T-helper 22 cell (primary cell): ENCODE measurements at regions not wholly inside any gene's neighbourhood (a gene's known extent, or its start where the extent isn't known, plus 50 kb on each side); places are given as distances from the start of the nearest gene placed in this dataset.

Experiments used
- DNase-seq: peaks from one replicate; pipeline ENCODE4 v3.0.0-alpha.2; 2020; ENCODE audit warnings: low read depth

DNA sequence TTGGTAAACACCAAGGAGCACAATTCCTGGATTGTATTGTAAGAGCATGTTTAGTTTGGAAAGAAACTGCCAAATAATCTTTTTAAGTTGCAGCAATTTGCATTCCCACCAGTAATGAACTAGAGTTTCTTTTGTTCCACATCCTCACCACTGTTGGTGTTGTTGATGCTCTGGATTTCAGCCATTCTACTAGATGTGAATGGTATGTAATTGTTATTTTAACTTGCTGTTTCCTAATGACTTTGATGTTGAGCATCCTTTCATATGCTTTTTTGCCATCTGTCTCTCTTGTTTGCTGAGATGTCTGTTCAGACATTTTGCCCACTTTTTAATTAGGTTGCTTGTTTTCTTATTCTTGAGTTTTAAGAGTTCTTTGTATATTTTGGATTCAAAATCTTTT, 1654.1 kb downstream of the GRIK2 start:
- DNase-seq = no peak

GRCh38 chr6:103042336-103042735, 1648.8 kb downstream of the GRIK2 start:
- no peak for DNase-seq

GRCh38 chr6:103036846-103037245, 1643.3 kb downstream of the GRIK2 start:
- DNase-seq = no peak

DNA sequence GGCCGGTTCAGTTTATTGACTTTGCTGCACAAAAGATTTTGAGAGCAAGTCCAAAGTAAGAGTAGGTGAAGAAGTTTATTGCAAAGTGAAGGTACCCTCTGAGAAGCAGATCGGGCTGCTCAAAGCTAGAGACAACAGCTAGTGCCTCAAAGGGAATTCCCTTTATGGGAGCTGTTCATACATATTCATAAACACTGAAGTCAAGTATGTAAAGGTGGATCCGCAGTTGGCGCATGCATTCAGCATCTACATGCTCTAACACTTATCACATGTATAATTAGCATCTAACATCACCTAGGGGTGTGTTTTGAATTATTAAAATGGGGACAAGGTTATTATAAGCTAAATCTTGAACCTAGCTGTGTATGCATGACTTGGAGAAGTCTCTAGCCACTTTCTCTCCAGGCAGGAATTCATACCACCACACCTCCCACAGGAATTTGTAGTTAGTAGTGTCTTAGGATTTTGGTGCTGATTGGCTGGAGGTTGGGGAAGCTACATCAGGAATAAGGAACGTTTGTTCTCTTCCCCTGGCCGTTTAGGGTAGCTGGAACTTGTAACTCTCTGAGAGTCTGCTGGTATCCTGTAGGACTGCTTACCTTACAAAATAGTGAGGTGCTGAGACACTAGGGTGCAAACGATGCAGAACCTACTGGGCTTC, 1633.9 kb downstream of the GRIK2 start:
- no peak for DNase-seq

- no peak for DNase-seq
These were observed 1624.9 kb downstream of the GRIK2 start for GRCh38 chr6:103018426-103018825.

GRCh38 chr6:103017878-103018277, 1624.4 kb downstream of the GRIK2 start:
- DNase-seq = no peak

GRCh38 chr6:103011605-103012004, 1618.1 kb downstream of the GRIK2 start:
- no peak for DNase-seq

GRCh38 chr6:103002282-103002681, 1608.8 kb downstream of the GRIK2 start:
- DNase-seq = no peak

- no peak for DNase-seq
These were observed 1608.2 kb downstream of the GRIK2 start for GRCh38 chr6:103001724-103002123.

DNA sequence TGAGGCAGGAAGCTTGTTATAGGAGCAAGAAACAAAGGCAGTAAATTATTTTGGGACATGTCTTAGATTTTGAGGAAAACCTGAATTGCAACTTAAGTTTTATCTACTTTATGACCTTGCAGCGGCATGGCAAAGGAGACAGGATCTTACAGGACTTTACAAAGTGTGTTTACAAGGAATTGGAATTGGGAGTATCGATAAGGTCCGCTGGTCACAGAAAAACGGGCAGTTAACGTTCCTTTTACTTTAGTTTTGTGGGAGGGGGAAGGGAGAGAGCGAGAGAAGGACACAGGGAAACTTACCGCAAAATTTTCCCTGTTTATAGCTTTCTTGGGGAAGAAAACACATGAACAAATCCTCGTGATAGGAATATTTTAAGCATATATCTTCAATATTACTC, 1607.2 kb downstream of the GRIK2 start:
- DNase-seq = no peak

- DNase-seq = no peak
These were observed 1602.0 kb downstream of the GRIK2 start for GRCh38 chr6:102995491-102995890.

GRCh38 chr6:102994866-102995265, 1601.4 kb downstream of the GRIK2 start:
- no peak for DNase-seq

DNA sequence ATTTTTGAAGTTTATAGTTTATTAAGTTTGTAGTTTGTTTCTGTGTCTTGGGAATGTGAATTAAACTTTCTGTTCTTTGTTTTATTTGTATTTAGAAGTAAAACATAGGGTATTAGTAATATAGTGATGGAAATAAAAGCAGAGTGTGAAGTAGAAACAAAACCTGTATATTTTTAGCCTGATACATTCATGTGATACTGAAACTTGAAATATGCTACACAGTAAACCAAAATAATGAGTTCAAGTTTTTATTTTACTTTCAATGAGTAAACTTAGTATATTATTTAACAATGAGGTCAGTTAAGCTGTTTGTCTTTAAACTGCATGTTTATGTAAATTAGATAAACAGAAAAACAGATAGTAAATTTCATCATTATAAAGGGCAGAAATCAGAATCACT, 1592.6 kb downstream of the GRIK2 start:
- no peak for DNase-seq

GRCh38 chr6:102984357-102984756, 1590.8 kb downstream of the GRIK2 start:
- no peak for DNase-seq

- DNase-seq = no peak
These were observed 1588.0 kb downstream of the GRIK2 start for GRCh38 chr6:102981490-102982015.

- DNase-seq = no peak
These were observed 1587.4 kb downstream of the GRIK2 start for GRCh38 chr6:102980951-102981350.

DNA sequence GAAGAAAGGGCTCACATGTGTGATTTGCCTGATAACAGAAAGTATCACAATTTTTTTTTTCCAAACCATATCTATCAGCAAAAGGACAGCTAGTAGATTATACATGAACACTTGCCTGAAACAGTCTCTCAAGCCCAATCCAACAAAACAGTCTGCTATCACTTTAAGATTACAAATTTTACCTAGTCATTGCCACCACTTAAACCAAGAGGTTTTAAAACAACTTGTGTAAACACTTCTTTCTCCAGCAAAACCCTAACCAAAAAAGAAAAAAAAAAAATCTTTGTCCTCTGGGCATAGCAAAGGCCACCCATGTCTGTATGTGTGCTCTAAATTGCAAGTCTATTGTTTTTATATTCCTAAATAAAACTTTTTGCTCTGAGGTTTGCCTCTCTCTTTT, 1568.4 kb downstream of the GRIK2 start:
- no peak for DNase-seq

DNA sequence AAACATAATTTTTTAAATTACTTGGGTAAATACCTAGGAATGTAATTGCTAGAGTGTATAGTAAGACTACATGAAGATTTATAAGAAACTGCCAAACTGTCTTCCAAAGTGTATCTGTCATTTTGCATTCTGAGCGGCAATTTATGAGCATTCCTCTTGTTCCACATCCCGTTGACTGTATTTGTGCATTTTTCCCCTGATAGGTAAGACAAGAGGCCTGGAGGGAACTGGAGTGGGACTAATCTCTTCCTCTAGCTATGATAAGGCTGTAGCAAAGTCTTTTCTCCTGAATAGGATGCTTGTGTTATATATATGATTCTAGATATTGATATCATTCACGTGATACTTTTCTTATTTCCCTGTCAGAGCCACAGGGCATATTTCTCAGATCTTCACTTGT, 1557.5 kb downstream of the GRIK2 start:
- DNase-seq = no peak

- DNase-seq = no peak
These were observed 1551.0 kb downstream of the GRIK2 start for GRCh38 chr6:102944475-102944874.

GRCh38 chr6:102942206-102942605, 1548.7 kb downstream of the GRIK2 start:
- DNase-seq = no peak

- no peak for DNase-seq
These were observed 1543.5 kb downstream of the GRIK2 start for GRCh38 chr6:102936959-102937358.

DNA sequence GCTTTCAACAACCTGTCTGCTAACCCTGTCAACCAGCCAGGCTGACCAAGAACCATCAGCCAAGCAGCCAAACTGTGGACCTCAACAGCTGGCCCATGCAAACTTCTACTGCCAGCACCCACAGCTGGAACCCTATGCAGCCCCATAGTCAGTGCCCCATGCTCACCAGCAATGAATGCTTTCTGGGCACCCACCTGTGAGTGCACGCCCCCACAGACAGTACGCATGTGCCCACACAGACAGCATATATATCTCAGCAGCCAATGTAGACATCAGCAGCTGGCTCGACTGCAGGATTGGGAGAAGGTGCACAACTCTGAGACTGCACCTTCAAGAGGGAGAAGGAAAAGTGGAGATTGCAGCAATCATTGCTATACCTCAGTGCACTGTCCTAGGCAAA, 1534.6 kb downstream of the GRIK2 start:
- DNase-seq = no peak

GRCh38 chr6:102918161-102918560, 1524.7 kb downstream of the GRIK2 start:
- DNase-seq = no peak

DNA sequence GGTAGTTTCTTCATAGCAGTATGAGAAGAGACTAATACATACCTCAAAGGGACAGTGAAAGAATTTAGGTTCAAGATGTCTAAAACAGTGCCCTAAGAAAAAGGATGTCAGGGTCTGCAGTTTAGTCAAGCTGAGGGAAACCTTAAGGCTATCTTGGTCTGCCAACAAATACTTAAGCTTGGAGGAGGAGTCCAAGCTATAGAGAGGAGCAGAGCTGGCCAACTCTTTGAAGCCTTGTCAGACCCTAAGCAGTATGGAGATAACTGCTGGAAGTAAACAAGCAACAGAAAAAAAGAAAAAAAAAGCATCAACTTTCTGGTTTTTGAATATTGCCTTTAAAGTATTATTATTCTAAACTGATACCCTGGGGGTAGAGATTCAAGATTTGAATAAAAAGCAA, 1518.1 kb downstream of the GRIK2 start:
- DNase-seq = no peak
